HG03469 (cell line): ENCODE measurements at regions not wholly inside any gene's neighbourhood (a gene's known extent, or its start where the extent isn't known, plus 50 kb on each side); places are given as distances from the start of the nearest gene placed in this dataset.
A peak's percentile ranks its signal among the peaks of the same experiment; 100 is the strongest.
"Not testable (repeated sequence)": the region's sequence is repeated elsewhere in the genome, so short reads cannot be mapped to it uniquely, and the experiment has no call there.

Experiments
- ATAC-seq: cut with Tn5 transposase; IDR thresholded peaks from one replicate; pipeline ENCODE4 v1.9.1; 2021; ENCODE audit warnings: mild to moderate bottlenecking, moderate library complexity, moderate number of reproducible peaks; ENCODE audit not compliant: unreplicated experiment

DNA sequence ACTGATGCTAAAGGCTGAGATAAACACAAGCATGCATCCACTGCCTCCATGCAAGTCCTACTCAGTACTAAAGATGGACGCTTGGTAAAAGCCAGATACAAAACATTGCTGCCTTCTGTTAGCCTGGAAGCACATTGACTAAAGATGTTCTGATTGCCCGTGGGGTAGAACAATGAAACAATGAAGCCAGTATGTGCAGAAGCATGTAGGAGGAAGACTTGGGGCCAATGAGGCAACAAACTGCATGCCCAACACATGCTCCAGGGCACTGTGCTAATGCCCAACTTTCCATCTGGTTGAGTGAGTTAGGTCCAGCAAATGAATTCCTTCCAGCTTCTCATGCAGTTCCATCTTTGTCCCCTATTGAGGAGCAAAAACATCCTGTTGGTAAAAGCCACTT, 1245.5 kb downstream of the GATA3 start:
- ATAC-seq: no peak

DNA sequence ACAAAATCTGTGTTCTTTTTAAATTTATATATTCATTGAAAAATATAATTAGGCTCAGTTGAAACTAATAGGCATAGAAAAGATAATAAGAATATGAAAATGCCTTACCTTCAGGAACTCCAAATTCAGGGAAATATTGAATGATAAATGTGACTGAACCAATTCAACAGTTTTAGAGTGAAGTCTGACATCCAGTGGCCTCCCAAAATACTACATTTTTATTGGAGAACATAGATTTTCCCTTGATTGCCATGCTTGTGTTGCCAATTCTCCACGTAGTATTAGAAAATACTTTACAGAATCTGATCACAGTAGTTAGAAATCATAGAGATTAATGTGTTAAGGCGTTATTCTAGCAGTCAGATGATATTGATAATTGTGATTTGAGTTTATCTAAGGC, 1246.7 kb downstream of the GATA3 start:
- ATAC-seq: no peak

DNA sequence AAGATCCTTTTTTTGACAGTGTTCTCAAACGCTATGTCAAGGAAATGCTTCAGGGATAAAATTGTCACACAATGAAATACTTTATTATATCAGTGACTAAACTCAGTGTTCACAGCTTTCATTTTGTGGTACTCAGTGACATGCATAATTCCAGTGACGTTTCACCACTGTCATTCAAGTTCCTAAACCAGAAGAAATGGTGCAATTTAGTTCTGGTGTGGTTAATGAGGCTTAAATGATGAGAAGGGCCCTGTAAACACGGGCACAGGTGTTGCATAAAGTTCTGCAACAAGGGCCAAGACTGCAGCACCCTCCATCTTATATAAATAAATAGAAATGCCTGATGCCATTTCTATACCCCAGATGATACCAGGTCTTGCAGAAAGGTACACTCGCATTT, 1247.1 kb downstream of the GATA3 start:
- ATAC-seq: no peak

- no peak for ATAC-seq
Observed at GRCh38 chr10:9302140-9302746, 1247.8 kb downstream of the GATA3 start.

DNA sequence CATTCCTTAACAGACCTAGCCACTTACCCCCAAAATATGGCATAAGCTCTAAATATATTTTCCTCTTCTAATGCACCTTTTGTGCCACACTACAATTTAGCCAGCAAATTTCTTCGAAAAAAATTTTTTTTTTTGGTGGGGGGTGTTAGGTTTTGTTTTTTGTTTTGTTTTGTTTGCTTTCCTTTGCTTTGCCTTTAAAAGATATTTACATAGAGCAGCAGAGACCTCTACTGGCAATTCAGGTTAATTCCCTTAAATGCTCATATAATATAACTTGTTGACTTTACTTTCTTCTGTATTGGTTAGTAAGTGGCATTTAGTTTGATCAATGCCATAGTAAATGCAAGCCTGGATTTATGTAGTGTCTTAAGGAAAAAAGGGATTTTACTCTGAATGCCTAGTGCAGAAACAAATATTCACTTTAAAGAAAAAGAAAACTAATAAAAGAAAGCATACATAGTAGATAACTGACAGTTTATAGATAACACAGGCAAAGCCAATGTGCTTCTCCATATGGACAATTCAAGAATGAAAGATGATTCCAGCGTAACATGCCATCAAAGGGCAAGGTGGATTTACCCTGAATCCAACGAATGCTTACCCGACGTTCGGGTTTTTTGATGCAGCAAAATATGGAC, 1250.6 kb downstream of the GATA3 start:
- no peak for ATAC-seq

- ATAC-seq: no peak
Observed at GRCh38 chr10:9311702-9312499, 1257.4 kb downstream of the GATA3 start.

- ATAC-seq: no peak
Observed at GRCh38 chr10:9315292-9315691, 1260.8 kb downstream of the GATA3 start.

GRCh38 chr10:9331583-9332008, 1277.1 kb downstream of the GATA3 start:
- ATAC-seq: peak; percentile 66

DNA sequence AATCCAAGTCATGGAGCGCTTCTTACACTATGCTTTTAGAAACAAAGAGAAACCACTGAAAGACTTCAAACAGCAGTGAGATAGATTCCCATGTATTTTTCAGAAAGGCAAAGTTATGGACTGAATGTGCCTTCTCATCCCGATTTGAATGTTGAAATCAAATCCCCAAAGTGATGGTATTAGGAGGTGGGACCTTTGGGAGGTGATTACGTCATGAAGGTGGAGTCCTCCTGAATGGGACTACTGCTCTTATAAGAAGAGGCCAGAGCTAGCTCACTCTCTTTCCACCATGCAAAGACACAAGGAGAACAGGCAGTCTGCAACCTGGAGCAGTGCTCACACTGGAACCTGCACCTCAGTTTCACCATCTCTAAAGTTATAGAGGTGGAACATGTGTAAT, 1279.8 kb downstream of the GATA3 start:
- ATAC-seq: no peak

DNA sequence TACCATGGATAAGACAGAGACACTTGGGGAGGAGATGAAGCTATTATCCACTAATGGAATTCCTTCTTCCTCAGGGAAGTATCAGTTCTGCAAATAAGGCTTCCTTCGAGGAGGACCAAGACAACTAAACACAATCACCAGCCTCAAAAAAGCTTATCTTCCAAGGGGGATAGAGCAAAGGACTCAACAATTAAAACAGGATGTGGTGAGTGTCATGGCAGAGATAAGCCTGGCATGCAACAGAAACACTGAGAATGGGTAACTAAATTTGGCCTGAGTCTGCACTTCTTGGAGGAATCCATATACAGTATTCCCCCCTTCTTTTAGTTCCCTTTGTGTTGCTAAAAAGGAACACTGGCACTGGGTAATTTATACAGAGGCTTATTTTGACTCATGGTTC, 1285.2 kb downstream of the GATA3 start:
- no peak for ATAC-seq

DNA sequence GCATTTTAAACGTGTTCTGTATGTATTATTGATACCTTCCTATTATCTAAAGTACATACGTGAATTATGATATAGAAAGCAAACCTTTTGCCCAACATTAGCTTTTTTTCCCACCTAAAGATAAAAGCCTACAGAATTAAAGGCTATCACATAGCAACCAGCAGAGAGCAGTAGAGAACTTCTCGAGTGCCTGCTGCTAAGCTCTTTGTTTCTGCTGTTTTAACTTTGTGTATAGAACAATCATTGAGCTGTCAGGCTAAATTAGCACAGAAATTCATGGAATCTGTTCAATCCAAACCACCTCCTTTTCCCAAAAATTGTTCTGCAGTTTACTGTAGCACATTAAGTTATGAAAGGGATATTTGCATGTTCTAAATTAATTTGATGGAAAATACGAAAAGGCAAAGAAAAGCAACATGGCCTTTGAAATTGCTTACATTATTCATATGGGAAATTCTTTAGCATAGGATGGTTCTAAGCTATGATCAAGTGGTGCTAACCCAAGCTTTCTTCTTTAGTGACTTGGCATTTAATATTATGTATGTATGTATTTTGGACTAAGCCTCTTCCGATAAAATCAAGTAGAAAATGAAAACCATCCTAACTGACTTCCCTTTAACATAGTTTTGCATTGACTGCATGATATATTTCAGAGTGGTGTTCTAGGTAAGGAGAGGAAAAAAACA, 1288.5 kb downstream of the GATA3 start:
- ATAC-seq: no peak

- ATAC-seq: not testable (repeated sequence)
Observed at GRCh38 chr10:9347933-9348332, 1293.4 kb downstream of the GATA3 start.

GRCh38 chr10:9357471-9357870, 1303.0 kb downstream of the GATA3 start:
- ATAC-seq: no peak

DNA sequence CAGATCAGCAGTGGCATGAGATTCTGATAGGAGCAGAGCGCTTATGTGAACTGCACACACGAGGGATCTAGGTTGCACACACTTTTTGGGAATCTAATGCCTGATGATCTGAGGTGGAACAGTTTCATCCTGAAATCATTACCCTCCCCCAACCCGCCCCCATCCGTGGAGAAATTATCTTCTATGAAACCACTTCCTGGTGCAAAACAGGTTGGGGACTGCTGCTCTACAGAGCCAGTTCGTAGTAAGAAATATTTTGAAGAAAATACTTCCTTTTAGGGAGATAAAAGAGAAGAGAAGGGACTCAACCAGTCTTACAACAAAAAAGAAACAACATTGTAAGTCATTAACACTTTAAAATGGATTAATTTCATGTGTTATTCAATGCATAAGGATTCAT, 1308.2 kb downstream of the GATA3 start:
- ATAC-seq: no peak

GRCh38 chr10:9379183-9379582, 1324.7 kb downstream of the GATA3 start:
- ATAC-seq: no peak

- no peak for ATAC-seq
Observed at GRCh38 chr10:9381733-9382532, 1327.4 kb downstream of the GATA3 start.

GRCh38 chr10:9382533-9382866, 1328.0 kb downstream of the GATA3 start:
- ATAC-seq: no peak

DNA sequence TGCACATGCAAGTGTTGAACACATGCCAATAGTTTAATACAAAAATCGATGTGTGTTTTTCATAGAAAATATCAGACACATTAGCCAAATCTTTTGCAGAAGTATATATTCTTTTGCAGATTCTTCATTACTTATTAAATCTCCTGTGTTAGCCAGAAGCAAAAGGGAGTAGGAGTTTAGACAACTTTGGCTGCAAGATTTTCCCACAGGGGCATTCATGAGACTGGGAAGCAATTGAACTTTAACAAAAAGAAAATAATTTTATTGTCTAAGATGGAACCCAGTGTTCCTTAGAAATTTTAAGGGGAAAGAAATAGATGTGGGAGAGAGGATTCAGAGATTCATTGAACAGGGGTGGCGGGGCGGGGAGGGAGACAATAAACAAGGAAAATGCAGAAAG, 1336.0 kb downstream of the GATA3 start:
- no peak for ATAC-seq

DNA sequence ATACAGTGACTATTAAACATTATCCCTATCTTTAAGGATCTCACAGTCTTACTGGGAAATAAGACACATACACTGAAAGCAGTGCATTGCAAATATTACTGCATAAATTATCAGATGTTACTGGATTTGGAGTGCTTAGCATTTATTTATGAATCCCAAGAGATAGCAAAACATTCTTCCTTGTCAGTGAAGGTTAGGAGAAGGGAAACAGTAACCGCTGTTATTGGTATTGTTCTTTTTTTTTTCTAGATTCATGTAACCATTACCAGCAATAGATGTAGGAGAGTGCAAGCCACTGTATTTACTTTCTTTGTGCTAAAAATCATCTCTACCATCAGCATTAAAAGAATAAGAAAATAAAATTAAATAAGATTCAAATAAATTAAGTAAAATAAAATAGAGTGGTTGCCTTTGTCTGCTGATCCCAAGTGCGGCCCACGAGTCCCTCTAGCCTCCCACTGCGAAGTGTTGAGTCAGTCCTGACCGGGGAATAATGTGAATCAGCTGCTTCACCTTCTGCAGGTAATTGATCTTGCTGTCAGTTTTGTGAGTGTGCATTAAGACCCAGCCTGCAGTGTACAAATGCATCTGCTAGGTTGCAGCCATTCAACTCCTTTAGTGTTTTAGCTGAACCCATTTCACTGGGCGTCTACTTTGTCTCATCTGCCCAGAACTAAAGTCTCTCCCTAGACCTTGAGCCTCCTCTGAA, 1344.9 kb downstream of the GATA3 start:
- ATAC-seq: no peak

DNA sequence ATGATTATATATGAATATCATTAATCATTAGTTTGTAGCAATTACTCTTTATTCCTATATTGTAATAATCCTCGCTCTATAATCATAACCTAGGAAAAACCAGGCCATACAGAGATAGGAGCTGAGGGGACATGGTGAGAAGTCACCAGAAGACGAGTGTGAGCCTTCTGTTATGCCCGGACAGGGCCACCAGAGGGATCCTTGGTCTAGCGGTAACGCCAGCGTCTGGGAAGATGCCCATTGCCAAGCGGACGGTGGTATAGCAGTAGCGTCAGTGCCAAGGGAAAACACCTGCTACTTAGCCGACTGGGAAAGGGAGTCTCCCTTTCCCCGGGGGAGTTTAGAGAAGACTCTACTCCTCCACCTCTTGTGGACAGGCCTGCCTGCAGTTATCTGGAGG, 1347.6 kb downstream of the GATA3 start:
- not testable (repeated sequence) for ATAC-seq
